Fibroblast of the aortic adventitia (primary cell): ENCODE measurements at regions not wholly inside any gene's neighbourhood (a gene's known extent, or its start where the extent isn't known, plus 50 kb on each side); places are given as distances from the start of the nearest gene placed in this dataset.
A peak's percentile ranks its signal among the peaks of the same experiment; 100 is the strongest.

Experiments used
- DNase-seq: peaks from one replicate; pipeline ENCODE4 v3.0.0-alpha.2; 2010; ENCODE audit warnings: low read depth
- H3K4me3 ChIP-seq: 2 replicates; pipeline ENCODE4 v1.5.1; 2011; ENCODE audit warnings: low read depth, mild to moderate bottlenecking, control low read depth, low read length, moderate library complexity
- CTCF ChIP-seq: IDR thresholded peaks from 2 replicates; pipeline ENCODE4 v1.5.1; 2011; ENCODE audit warnings: mild to moderate bottlenecking, low read length, control low read depth, inconsistent platforms; ENCODE audit not compliant: insufficient read depth

- TF ChIP-seq CTCF = no peak
- no peak for DNase-seq
- no peak overlapping the region for H3K4me3 ChIP-seq
These were observed 144.6 kb upstream of the L3MBTL4 start for GRCh38 chr18:6559296-6559695.

- no peak for TF ChIP-seq CTCF
- no peak overlapping the region for H3K4me3 ChIP-seq
- no peak for DNase-seq
These were observed 146.3 kb upstream of the L3MBTL4 start for GRCh38 chr18:6561016-6561415.

- peak; percentile 36 for DNase-seq
- no peak overlapping the region for H3K4me3 ChIP-seq
These were observed 146.7 kb upstream of the L3MBTL4 start for GRCh38 chr18:6561420-6561861.

GRCh38 chr18:6561862-6562291, 147.2 kb upstream of the L3MBTL4 start:
- H3K4me3 ChIP-seq = no peak overlapping the region
- TF ChIP-seq CTCF = no peak
- no peak for DNase-seq

More at GRCh38 chr18:6561420-6561861, 146.7 kb upstream of the L3MBTL4 start:
- TF ChIP-seq CTCF = no peak

- no peak for TF ChIP-seq CTCF
- no peak overlapping the region for H3K4me3 ChIP-seq
- no peak for DNase-seq
These were observed 149.2 kb upstream of the L3MBTL4 start for GRCh38 chr18:6563896-6564295.

- H3K4me3 ChIP-seq = no peak overlapping the region
- DNase-seq = no peak
- TF ChIP-seq CTCF = no peak
These were observed 150.5 kb upstream of the L3MBTL4 start for GRCh38 chr18:6564950-6565814.

GRCh38 chr18:6565815-6566081, 151.0 kb upstream of the L3MBTL4 start:
- no peak for TF ChIP-seq CTCF
- H3K4me3 ChIP-seq = no peak overlapping the region
- no peak for DNase-seq
